Suppressor macrophage (primary cell): ENCODE measurements at regions not wholly inside any gene's neighbourhood (a gene's known extent, or its start where the extent isn't known, plus 50 kb on each side); places are given as distances from the start of the nearest gene placed in this dataset.
A peak's percentile ranks its signal among the peaks of the same experiment; 100 is the strongest.

Source experiments
- DNase-seq, 4 experiments: peaks; one replicate each; pipeline ENCODE4 v3.0.0-alpha.2; 2020 to 2022

DNA sequence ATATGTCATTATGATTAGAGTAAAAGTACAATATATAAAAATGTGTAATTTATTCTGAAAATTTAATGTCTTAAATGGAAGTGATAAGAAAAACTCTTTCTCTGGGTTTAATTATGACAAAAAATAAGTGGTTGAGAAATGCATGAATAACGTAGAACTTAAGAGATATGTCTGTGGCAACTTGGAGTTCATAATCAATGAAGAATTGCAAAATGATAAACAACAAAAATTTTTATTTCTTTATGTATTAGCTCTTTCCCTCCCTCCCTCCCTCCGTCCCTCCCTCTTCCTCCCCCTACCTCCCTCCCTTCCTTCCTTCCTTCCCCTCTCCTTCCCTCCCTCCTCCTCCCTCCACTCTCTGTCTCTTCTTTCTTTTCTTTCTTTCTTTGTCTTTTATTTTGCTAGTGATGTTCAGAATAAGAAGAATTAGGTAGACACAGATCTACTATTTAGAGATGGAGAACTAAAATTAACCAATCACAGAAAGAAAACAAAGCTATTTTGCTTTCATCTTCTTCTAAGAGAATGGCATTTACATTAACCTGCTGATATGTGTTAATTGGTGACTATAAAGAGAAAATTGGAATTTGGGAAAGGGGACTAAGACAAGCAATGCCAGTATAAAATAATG, 96.3 kb upstream of the PDC start:
- DNase-seq, result no peak

DNA sequence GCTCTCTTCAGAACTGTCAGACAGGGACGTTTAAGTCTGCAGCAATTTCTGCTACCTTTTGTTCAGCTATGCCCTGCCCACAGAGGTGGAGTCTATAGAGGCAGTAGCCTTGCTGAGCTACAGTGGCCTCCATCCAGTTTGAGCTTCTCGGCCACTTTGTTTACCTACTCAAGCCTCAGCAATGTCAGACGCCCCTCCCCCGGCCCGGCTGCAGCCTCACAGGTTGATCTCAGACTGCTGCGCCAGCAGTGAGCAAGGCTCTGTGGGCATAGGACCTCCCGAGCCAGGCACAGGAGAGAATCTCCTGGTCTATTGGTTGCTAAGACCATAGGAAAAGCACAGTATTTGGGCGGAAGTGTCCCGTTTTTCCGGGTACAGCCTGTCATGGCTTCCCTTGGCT, 89.9 kb upstream of the PDC start:
- no peak for DNase-seq

DNA sequence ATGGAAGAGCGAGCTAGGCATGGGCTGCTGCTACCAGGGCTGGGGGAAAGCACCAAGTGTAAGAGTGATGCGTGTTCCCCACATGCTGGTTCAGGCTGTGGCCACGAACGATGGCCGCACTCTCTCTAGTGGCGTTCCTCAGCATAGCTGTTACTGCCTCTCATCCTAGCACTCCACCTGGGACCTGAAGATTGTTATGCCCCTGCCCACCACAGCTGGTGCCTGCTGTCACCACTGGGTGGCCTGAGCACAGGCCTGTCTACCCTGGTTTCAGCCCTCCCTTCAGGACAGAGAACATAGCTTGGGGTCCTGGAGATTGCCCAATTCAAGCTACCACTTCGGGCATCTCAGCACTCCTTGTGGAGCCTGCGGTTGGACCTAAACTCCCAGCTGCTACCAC, 80.1 kb upstream of the PDC start:
- no peak for DNase-seq

DNA sequence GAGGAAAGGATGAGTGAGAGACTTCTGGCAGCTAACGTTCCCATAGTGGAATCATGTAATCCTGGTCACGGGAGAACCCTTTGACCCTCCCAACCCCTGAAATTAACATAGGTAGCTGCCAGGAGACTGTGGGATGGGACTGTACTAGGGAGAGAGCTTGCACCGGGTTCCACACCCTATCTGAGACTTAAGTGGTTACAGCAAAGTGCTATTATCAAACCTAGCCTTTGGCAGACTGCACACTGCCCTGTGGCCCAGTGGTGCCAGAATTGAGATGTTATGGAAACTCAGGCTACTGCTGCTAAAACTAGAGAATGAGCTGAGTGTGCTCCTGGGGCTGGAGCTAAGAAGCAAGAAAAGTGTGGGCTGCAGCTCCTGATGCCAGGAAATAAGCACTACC, 79.6 kb upstream of the PDC start:
- DNase-seq, result no peak

DNA sequence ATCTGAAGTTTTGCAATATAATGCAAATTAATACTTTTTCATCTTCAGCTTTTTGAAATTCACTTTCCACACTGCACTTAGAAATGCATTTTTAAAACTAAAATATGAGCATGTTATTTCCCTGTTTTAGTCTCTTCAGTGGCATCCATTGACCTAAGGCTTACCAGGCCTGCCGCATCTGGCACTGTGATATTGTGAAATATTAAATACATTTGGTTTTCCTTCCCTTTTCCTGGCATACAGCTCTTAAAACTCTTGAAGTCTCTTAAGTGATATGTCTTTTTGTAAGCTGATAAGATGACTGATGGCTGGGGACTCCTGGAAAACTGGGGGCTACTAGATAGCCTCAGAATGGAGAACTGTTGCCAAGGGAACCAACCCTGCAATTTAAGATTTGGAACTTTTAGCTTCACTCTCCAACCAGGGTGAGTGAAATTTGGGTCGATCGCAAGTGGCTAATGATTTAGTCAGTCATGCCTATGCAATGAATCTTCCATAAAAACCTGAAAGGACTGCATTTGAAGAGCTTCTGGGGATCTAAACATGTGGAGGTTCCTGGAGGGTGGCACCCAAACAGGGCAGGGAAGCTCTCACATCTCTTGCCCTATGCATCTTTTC, 75.5 kb upstream of the PDC start:
- peak; percentile 26 to 67 (median 55) for DNase-seq

DNA sequence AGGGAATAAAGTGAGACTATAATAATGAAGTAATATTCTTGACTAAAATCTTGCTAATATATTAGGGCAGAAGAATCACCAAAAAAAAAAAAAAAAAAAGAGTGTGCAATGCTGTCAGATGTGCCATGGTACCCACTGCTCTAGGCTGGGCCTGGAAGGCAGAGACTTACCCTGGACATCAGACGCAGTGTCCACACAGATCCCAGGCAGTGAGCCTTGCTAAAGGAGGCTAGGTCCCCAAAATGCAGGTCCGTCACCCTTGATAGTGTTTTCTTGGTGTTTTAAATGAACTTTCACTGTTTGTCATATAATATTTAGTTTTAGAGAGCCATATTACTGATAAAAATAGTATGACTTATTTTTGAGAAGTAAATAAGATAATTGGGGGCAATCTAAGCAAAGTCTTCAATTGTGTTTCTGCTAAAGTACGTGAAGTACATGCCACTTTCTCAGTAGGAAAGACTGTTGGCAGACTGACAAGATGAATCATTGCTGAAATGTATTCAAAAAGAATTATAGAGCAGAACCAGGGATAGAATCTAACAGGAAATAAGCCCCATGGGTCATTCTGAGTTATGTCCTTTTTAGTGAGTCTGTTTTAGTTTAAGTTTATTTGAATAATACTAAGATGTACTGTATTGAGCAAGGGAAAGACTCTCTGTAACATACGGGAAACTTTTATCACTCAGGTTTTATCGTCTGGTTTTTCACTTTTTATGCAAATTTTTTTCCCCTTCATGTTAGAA, 74.6 kb upstream of the PDC start:
- DNase-seq, result peak in 2 of 4 experiments; percentile 21 to 42

DNA sequence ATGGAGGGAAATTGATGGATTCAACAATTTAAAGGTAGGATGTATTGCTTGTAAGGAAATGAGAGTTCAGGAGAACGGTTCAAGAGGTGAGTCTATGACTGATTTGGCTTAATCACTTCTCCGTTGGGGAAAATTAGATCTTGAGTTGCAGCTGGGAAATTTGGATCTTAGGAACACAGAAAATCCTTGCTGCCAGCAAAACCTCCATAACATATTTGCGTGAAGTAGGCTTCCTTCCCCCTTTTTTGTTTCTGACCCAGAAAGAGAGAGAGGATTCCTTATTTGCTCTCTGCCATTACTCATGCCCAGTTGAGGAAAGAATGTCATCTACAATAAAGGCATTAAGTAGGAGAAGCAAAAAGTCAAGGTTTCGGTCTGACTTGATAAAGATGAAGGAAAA, 73.5 kb upstream of the PDC start:
- DNase-seq, result no peak

DNA sequence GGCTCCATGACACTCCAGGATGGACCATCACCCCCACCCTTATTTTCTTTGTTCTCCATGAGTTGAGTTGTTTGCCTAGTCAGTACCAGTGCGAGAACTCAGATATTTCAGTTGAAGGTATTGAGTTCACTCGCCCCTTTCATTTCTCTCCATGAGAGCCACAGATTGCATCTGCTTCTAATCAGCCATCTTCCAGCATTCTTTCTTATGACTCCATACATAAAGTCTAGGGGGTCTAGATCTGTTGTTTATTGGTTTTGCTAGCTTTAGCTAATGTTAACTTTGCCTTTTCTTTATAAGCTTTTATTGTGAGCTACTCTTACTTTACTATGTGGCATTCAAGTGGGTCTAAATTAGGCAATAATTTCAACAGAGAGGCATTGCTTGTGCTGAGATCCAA, 71.6 kb upstream of the PDC start:
- DNase-seq, result no peak

DNA sequence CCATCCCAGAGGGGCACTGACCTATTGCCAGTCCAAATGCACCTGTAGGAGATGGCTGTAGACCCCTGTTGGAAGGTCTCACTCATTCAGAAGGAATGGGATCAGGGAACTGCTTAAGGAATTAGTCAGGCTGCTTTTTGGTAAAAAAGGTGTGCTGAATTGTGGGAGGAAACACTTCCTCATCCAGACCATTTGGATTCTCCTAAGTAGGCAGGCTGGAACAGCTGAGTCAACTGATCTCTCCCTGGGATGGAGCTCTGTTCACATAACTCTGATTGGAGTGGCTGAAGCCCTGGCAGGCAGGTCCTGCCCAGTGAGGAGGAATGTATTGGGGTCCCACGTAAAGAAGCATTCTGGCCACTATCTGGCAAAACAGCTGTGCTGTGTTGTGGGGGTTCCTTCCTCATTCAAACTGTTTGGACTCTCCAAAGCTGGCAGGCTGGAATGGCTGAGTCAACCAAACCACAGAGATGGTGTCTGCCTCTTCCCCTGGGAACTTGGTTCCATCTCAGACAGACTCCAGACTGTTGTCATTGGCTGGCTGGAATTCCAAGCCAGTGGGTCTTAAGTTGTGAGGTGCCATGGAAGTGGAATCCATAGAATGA, 70.7 kb upstream of the PDC start:
- peak in 1 of 4 experiments; percentile 5 for DNase-seq

DNA sequence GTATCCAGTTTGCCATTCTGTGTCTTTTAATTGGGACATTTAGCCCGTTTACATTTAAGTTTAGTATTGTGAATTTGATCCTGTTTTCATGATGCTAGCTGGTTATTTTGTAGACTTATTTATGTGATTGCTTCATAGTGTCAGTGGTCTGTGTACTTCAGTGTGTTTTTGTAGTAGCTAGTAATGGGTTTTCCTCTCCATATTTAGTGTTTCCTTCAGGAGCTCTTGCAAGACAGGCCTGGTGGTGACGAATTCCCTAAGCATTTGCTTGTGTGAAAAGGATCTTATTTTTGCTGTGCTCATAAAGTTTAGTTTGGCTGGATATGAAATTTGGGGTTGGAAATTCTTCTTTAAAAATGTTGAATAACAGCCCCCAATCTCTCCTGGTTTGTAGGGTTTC, 69.2 kb upstream of the PDC start:
- DNase-seq, result no peak

DNA sequence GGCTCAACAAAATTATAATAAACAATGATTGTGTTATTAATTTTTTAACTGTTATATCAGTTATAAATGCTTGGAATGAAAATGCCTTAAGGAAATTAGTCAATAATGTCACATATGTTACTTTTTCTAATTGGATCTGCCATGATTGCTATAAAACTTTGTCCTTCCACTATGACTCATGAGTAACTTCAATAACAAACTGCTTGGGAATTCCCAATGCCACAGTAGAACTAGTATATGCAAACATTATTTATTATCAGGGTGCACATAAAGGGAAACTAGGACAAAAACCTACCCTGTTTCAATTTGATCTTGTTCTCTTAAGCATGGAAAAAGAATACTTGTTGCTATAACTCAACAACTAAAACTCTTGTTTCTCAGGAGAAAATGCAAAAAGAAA, 59.1 kb upstream of the PDC start:
- DNase-seq, result no peak

DNA sequence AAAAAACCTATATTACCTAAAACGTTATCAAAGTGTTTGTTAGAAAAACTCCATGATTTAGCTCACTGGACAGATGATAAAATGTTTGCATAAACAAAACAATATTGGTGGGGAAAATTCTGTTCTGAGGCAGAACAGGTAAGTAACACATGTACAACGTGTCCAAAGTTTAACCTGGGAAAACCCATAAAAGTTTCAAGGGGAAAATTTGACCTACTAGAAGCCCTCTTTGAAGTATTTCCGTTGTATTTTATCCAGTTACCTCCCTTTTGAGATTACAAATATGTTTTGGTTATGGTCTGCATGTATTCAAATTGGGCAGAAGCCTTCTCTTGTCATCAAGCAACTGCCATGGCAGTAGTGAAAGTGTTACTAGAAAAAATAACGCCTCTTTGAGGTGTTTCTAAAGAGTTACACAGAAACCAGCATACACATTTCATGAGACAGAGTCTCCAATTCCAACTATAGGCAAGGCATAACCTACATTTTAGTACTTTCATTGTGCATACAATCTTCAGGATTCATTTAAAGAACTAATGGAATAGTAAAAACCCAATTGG, 58.0 kb upstream of the PDC start:
- no peak for DNase-seq

DNA sequence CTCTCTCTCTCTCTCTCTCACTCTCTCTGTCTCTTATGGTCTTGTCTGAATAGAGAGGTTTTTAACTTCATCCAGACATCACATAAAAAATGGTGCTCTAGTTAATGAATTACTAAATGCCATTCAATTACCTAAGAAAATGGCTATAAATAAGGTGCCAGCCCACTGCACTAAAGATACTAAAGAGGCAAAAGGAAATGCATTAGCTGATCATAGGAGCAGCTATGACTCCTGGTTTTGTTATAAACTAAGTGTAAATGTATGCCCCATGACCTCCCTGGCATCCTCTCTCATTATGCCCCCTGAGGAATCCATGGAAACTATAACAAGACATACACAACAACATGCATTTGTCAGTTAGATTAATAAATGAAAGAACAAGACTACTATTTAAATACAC, 57.5 kb upstream of the PDC start:
- DNase-seq, result no peak

DNA sequence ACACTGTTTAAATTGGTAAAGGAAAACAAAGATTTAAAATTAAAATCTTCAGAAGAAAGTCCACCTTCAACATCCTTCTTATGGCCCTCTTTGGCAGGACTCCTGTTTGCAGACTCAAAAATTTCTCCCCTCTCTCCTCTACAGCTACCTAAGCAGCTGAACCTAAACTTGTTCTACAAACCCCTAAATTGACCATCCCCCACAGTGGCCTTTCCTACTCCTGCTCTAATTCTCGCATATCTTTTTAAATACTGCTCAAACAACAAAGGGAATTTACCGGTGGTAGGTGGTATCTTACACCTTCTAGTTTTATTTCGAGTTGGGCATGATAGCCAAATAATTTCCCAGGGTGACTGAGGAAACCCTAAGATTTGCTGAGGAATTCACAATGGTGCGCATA, 53.5 kb upstream of the PDC start:
- no peak for DNase-seq

DNA sequence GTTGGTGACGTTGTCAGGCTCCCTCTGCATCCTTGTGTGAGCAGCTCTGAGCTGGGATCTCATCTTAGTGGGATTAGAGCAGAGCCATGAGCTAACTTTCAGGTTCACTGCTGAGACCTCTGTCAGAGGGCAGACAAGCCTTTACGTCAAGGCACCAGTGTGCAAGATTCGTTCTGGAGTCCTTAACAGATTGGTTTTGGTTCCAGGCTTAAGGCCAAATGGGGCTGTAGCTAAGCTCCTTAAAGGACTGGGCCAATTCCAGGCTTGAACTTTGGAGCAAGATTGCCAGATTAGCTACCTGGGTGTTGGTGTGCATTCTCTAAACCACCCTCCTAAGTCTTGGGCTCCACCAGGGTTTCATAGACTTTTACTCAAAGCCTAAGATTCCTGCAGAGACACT, 52.6 kb upstream of the PDC start:
- no peak for DNase-seq

DNA sequence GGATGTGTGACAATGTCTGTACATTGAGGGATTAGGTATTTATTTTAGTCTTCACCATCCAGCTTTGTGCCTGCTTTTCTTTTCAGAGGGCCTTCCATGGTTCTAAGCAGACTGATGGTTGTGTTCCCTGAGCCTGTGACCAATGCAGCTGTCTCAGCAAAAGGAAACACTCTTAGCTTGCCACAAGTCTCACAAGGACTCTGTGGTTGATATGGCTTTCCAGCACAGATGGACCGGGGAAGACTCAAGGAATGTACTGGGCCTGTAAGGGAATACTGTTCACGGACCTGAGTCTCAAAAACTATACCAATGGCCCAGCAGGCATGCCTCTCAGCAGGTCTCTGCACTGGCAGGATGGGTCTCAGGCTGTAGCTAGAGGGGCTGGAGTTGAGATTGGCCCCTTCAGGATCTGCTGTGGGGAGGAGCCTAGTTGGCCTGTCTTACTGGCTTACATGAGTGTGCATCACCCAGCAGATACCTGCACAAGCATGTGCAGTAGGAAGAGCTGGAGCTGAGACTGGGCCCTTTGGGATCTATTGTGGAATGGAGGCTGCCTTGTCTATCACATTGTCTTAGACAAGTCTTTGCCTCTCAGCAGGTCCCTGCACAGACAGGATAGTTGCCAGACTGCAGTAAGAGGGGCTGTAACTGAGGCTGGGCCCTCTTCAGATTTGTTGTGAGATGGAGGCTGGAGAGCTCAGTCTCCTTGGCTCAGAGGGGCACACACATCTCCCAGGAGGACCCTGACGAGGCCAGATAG, 52.0 kb upstream of the PDC start:
- no peak for DNase-seq

DNA sequence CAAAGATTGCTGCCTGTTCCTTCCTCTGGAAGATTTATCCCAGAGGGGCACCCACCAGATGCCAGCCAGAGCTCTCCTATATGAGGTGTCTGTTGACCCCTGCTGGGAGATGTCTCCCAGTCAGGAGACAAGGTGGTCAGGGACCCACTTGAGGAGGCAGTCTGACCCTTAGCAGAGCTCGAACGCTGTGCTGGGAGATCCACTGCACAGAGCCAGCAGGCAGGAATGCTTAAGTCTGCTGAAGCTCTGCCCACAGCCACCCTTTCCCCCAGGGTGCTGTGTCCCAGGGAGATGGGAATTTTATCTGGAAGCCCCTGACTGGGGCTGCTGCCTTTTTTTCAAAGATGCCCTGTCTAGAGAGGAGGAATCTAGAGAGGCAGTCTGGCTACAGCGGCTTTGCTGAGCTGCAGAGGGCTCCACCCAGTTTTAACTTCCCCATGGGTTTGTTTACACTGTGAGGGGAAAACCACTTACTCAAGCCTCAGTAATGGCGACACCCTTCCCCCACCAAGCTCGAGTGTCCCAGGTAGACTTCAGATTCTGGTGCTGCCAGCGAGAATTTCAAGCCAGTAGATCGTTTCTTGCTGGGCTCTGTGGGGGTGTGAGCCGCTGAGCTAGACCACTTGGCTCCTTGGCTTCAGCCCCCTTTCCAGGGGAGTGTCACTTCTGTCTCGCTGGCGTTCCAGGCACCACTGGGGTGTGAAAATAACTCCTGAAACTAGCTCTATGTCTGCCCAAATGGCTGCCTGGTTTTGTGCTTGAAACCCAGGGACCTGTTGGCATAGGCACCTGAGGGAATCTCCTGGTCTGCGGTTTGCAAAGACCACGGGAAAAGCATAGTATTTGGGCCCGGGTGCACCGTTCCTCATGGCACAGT, 51.1 kb upstream of the PDC start:
- DNase-seq, result peak; percentile 43 to 72 (median 66)
